Effector memory CD4-positive, alpha-beta T cell (primary cell): ENCODE measurements at regions not wholly inside any gene's neighbourhood (a gene's known extent, or its start where the extent isn't known, plus 50 kb on each side); places are given as distances from the start of the nearest gene placed in this dataset.

ENCODE experiments used
- DNase-seq, 3 donors: peaks; one replicate each; pipeline ENCODE4 v3.0.0-alpha.2; 2020
- H3K27ac ChIP-seq: 2 replicates; pipeline ENCODE4 v1.7.0; 2013; ENCODE audit warnings: mild to moderate bottlenecking, low read length, moderate library complexity; ENCODE audit not compliant: insufficient read depth, poor library complexity, severe bottlenecking
- H3K27me3 ChIP-seq: replicated peaks from 2 replicates; pipeline ENCODE4 v1.7.0; 2013; ENCODE audit warnings: mild to moderate bottlenecking, low read length; ENCODE audit not compliant: insufficient read depth, control insufficient read depth, poor library complexity, severe bottlenecking
- H3K36me3 ChIP-seq: 2 replicates; pipeline ENCODE4 v1.7.0; 2013; ENCODE audit warnings: mild to moderate bottlenecking, low read length, moderate library complexity; ENCODE audit not compliant: control insufficient read depth, insufficient read depth
- H3K4me1 ChIP-seq: 2 replicates; pipeline ENCODE4 v1.7.0; 2013; ENCODE audit warnings: low read length, mild to moderate bottlenecking; ENCODE audit not compliant: control insufficient read depth, insufficient read depth, poor library complexity, severe bottlenecking
- H3K4me3 ChIP-seq: 2 replicates; pipeline ENCODE4 v1.7.0; 2013; ENCODE audit warnings: low read length, low read depth, mild to moderate bottlenecking; ENCODE audit not compliant: insufficient read depth, poor library complexity, severe bottlenecking
- H3K9me3 ChIP-seq: 2 replicates; pipeline ENCODE4 v1.7.0; 2013; ENCODE audit warnings: mild to moderate bottlenecking, low read length, moderate library complexity; ENCODE audit not compliant: control insufficient read depth

GRCh38 chr10:29917311-29917710 is 142.1 kb downstream of the JCAD start:
- no peak for DNase-seq
- Histone ChIP-seq H3K4me1 (no peaks in the 10 kb centered on the region), H3K4me3 (no peak overlapping the region), H3K9me3 (no peaks in the 10 kb centered on the region), H3K27ac (no peak overlapping the region), H3K36me3 (no peaks in the 10 kb centered on the region), H3K27me3 (peaks cover 4% of the 10 kb centered on the region)

- Histone ChIP-seq H3K4me1 (no peaks in the 10 kb centered on the region), H3K4me3 (no peak overlapping the region), H3K27ac (no peak overlapping the region), H3K36me3 (no peaks in the 10 kb centered on the region), H3K9me3 (no peaks in the 10 kb centered on the region), H3K27me3 (peaks cover 4% of the 10 kb centered on the region)
- DNase-seq: no peak
Observed at GRCh38 chr10:29916669-29917068, 142.7 kb downstream of the JCAD start.

DNA sequence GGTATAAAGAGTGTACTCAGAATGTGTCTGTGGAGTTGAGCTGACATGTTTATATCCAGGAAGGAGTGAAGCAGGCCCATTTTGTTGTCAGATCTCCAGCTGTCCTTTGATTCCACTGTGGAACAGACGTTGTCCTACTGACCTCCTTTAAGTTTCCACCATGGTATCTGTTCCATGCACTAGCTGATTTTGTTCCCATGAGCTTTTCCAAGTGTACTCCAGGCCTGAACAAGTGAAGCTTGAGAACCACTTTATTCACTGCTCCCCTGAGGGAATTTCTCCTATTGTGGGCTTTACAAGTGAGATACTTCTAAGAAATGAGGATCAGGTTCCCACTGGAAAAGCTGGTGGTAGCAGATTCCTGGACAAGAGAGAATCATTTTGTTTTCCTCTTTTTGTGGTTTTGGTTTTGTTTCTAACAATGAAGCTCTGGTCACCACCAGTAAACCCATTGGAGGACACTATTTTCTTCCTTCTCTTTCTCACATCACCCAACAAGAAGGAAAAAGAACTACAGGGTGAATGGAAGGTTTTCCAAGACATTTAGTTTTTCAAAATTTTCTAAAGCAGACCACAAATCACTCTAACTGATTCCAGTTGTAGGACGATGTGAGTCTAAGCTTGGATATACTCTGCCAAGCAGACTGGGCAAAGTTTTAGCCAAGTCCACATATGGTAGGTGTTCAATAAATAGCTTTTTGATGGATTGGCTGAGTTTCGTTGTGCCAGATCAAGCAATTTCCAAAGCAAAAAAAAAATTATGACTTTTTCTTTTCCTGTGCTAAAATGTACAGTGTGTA is 144.2 kb downstream of the JCAD start:
- H3K27me3 ChIP-seq: peaks cover 4% of the 10 kb centered on the region
- H3K4me1 ChIP-seq: no peaks in the 10 kb centered on the region
- no peak for DNase-seq
- H3K27ac ChIP-seq: no peak overlapping the region
- no peak overlapping the region for H3K4me3 ChIP-seq
- no peaks in the 10 kb centered on the region for H3K9me3 ChIP-seq
- no peaks in the 10 kb centered on the region for H3K36me3 ChIP-seq

DNA sequence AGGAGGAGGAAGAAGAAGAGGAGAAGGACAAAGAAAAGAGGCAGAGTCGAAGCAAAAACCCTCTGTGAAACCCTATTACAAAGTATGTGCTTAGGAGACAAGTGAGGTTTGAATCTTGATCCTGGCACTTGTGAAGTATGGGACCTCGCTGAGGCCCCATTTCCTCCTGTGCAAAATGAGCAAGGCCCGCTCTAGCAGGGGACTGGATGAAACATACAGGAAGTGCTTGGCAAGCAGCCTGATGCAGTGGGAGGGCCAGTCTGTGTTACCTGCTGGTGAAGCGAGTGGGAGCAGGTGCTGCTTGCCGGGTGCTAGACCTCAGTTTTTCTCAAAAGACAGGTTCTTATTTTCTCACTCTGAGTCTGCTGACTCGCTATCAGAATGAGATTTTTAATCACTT is 150.4 kb downstream of the JCAD start:
- Histone ChIP-seq H3K27me3 (no peaks in the 10 kb centered on the region), H3K4me3 (no peak overlapping the region)
- no peak for DNase-seq

GRCh38 chr10:29900865-29901264 is 158.5 kb downstream of the JCAD start:
- Histone ChIP-seq H3K27ac (no peak overlapping the region), H3K4me1 (no peaks in the 10 kb centered on the region), H3K36me3 (no peaks in the 10 kb centered on the region), H3K27me3 (no peaks in the 10 kb centered on the region), H3K4me3 (no peak overlapping the region), H3K9me3 (no peaks in the 10 kb centered on the region)
- DNase-seq: no peak

More for the DNA sequence above, 150.4 kb downstream of the JCAD start:
- Histone ChIP-seq H3K36me3 (no peaks in the 10 kb centered on the region), H3K9me3 (no peaks in the 10 kb centered on the region), H3K4me1 (no peaks in the 10 kb centered on the region), H3K27ac (no peak overlapping the region)

GRCh38 chr10:29897999-29898716 is 161.2 kb downstream of the JCAD start:
- Histone ChIP-seq H3K4me1 (no peaks in the 10 kb centered on the region), H3K9me3 (no peaks in the 10 kb centered on the region), H3K27me3 (no peaks in the 10 kb centered on the region), H3K36me3 (no peaks in the 10 kb centered on the region), H3K4me3 (no peak overlapping the region), H3K27ac (no peak overlapping the region)
- no peak for DNase-seq

GRCh38 chr10:29897430-29897829 is 162.0 kb downstream of the JCAD start:
- no peaks in the 10 kb centered on the region for H3K9me3 ChIP-seq
- H3K4me1 ChIP-seq: no peaks in the 10 kb centered on the region
- no peak for DNase-seq
- H3K27me3 ChIP-seq: no peaks in the 10 kb centered on the region
- H3K27ac ChIP-seq: no peak overlapping the region
- no peaks in the 10 kb centered on the region for H3K36me3 ChIP-seq
- H3K4me3 ChIP-seq: no peak overlapping the region

DNA sequence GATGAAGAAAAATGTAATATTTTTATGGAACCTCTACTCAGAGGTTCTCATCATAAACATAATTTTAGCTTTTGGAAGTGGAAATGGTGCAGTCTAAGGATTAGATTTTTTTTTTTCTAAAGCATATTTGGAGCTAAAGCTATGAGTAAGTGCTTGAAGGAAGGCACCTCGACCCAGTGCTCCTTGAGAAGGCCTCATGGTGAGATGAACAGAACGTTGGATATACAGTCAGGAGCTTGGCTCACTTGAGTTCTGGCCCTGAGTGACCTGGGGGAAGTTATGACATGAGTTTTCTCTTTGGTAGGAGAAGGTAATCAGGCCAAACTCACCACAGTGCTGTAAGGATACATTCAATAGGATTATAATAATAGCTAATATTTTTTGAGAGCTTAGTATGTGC is 163.3 kb downstream of the JCAD start:
- Histone ChIP-seq H3K4me3 (no peak overlapping the region), H3K27me3 (no peaks in the 10 kb centered on the region), H3K9me3 (no peaks in the 10 kb centered on the region), H3K27ac (no peak overlapping the region), H3K36me3 (no peaks in the 10 kb centered on the region), H3K4me1 (no peaks in the 10 kb centered on the region)
- no peak for DNase-seq

GRCh38 chr10:29895456-29895855 is 163.9 kb downstream of the JCAD start:
- Histone ChIP-seq H3K27me3 (no peaks in the 10 kb centered on the region), H3K4me3 (no peak overlapping the region), H3K36me3 (no peaks in the 10 kb centered on the region), H3K9me3 (no peaks in the 10 kb centered on the region), H3K4me1 (no peaks in the 10 kb centered on the region), H3K27ac (no peak overlapping the region)
- no peak for DNase-seq

- Histone ChIP-seq H3K4me1 (no peaks in the 10 kb centered on the region), H3K27me3 (no peaks in the 10 kb centered on the region), H3K9me3 (no peaks in the 10 kb centered on the region), H3K27ac (no peak overlapping the region), H3K36me3 (no peaks in the 10 kb centered on the region), H3K4me3 (no peak overlapping the region)
- DNase-seq: no peak
Observed at GRCh38 chr10:29888321-29888720, 171.1 kb downstream of the JCAD start.
